HG02981 (cell line): ENCODE measurements at regions not wholly inside any gene's neighbourhood (a gene's known extent, or its start where the extent isn't known, plus 50 kb on each side); places are given as distances from the start of the nearest gene placed in this dataset.
"Not testable (repeated sequence)": the region's sequence is repeated elsewhere in the genome, so short reads cannot be mapped to it uniquely, and the experiment has no call there.

Experiments used
- ATAC-seq: cut with Tn5 transposase; IDR thresholded peaks from one replicate; pipeline ENCODE4 v1.9.1; 2021; ENCODE audit warnings: mild to moderate bottlenecking, moderate library complexity; ENCODE audit not compliant: unreplicated experiment

DNA sequence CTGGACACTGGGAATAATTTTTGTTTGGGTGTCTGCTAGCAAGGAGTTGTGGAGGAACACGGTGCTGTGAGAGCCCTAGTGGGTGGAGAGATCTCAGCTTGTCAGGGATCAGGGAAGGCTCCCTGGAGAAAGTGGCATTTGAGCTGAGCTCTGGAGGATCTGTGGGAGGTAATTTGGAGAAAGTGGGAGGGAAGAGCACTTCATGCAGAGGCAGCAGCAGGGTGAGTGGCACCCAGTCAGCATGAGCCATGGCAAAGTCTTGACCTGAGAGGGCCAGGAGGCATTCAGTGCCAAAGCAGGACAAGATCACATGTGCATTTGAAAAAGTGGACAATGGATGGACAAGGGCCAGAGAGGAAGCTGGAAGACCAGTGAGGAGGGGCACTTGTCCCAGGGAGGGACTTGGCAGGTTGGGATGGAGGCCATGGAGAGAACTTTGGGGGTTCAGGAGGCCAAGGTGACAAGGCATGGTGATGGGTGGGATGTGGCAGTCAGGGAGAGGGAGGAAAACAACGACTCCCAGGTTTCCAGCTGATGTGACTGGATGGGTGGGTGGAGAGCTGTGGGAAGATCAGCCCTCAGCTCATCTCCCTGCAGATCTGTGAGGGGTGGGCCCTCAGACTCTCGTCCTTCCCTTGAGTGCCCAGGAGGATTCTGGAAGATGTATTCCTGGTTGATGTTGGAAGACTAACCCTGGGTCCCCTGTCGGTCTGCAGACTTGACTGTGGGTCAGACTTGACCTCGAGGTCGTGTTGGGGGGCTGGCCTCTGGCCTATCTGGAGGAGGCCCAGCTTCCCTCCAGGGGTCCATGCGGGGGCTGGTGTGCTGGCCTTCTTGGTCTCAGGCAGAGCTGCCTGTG lies 68.9 kb upstream of the PITX1 start:
- no peak for ATAC-seq

DNA sequence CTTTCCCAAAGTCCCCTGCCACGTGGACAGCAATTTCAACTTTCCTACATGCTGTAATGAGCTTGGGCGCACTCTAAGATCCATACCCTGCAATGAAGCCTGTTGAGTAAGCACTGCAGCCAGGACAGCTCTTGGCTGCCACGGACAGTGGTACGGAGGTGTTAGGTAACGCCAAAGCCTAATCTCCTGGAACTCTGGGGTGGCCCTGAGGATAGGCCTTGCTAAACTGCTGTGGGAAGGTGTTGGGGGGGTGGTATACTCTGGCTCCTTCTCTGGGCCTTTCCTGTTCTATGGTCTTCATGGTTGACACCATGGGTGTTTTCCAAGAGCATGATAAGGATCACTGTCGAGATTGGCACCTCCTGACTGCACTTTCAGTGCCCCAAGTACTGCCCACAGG lies 66.4 kb upstream of the PITX1 start:
- ATAC-seq = no peak

DNA sequence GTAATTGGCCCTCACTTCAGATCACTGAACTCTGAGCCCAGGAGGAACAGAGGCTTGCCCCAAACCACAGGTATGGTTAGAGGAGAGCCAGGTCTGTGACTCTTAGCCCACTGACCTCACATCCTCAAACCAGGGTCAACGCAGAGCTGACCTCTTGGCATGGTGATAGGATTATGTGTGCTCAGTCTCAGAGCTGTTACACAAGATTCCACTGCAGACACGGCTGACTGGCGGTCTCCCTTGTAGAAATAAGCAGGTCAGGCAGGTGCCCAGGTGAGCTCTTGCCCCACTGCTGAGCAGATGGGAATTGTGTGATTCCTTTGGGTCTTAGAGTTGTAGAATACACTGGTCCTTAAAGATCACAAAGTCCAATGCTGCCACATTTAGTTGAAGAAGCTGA lies 66.0 kb upstream of the PITX1 start:
- ATAC-seq = no peak

DNA sequence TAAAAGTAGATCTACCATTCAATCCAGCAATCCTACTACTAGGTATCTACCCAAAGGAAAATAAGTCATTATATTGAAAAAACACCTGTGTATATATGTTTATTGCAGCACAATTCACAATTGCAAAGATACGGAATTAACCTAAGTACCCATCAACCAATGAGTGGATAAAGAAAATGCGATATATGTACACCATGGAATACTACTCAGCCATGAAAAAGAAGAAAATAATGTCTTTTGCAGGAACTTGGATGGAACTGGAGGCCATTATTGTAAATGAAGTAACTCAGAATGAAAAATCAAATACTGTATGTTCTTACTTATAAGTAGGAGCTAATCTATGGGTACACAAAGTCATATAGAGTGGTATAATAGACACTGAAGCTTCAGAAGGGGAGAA lies 63.4 kb upstream of the PITX1 start:
- ATAC-seq = no peak

DNA sequence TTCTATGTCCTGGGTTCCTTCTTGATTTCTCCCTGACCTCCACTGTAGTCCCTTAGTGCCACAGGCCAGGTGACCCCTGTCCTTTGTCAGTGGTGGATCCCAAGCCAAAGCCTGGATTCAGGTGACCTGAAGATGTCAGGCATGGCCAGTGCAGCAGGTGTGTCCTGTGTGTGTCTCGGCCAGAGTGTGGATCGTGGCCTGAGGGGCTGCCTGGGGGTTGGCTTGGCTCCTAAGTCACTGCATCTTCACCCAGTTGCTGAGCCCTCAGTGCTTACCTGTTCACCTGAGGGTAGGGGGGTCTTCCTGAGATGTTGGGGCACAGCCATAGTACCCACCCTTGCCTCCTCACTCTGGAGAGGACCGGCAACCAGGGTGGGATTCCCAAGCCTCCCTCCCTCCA lies 61.8 kb upstream of the PITX1 start:
- ATAC-seq = no peak

DNA sequence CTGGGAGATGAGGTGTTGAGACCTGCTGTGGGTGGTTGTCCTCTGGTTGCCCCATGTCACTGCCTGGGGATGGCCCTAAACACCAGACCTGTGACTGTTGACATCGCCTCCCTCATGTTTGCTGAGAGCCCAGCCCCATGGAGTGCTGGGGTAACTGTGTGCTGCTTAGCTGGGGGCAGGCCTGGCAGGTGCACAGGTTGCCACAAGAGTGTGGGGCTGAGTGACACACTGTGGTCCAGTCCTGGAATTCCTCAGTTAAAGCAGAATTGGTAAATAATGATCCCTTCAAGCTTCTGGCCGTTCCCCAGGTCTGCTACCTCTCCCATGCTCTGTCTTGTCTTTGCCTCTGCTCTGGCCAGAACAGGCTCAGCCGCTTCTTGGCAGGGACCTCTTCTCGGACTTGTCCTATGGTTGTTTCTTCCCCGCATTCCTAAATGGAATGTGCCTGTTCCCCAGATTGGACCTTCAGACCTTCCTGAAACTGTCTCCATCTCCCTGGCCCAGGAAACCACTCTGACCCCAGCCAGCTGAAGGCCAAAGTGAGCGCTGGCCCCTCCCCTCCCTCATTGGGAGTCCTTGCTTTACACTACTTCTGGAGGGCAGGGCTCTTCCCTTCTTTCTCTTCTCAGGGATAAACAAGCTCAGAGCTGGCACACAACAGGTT lies 61.2 kb upstream of the PITX1 start:
- ATAC-seq = no peak

DNA sequence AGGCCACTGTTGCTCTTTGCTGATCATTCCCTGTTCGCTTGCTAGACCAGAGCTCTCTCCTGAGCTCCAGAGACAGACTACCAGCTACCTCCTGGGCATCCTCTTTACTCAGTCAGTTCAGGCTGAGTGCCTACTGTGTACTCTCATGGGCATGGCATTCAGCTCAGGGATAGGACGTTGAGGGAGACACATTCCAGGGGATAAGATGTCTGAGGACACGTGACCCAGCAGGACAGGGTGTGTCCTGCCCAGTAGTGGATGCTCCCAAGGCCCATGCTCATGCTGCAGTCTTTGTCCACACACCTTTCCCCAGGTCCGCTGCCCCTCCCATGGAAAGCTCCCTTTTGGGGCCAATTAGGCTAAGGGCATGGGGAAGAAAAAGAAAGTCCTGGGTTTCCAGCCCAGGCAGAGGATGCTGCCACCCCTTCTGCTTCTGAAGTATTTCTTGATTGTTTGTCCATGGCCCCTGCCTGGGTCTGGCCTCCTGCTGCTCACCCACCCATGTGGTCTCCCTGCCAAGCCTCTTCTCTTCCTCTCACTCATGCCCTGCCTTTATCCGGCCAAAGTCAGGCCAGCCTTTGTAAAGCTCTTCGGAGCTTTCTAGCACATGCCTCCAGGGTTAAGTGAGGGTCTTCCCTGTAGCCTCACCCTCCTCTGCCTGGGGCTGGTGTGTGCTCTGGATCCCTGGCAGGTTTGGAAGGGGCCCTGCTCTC lies 60.5 kb upstream of the PITX1 start:
- ATAC-seq = no peak

DNA sequence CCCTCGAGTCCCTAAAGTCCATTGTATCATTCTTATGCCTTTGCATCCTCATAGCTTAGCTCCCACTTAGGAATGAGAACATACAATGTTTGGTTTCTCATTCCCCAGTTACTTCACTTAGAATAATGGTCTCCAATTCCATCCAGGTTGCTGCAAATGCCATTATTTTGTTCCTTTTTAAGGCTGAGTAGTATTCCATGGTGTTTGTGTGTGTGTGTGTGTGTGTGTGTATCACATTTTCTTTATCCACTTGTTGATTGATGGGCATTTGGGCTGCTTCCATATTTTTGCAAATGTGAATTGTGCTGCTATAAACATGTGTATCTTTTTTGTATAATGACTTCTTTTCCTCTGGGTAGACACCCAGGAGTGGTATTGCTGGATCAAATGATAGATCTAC lies 59.5 kb upstream of the PITX1 start:
- not testable (repeated sequence) for ATAC-seq

DNA sequence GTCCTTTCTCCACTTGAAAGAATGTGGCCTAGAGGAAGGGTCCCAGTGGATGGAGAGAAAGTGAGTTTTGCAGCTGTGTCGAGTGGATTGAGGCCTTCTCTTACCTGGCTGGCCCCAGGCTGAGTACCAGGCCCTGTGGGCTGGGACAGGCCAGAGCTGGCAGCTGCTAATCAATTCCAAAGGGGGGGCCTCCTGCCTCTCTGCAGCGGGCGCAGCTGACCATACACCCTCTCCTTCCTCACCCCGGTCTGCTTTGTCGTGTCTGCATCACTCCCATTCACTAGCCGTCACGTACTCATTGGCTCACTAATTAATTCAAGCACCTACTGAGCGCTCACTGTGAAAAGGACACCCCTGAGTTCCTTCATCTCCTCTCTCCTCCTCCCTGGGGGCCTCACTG lies 58.4 kb upstream of the PITX1 start:
- no peak for ATAC-seq

DNA sequence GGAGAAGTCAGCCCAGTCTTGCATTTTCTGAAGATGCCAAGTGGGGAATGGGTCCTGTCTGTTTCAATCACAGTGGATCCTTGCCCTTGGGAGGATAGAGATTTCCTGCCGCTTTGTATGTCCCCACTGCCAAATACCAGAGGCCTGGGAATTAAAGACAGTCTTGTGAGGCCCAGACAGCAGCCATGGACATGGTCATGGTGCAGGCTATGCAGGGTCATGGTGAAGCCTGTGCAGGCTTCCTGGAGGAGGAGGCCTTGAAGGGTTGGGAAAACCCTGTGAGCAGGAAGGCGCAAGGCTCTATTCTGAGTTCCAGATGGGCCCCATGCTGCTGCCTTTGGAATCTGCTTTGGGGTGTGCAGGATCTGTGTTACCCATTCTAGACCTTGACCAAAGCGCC lies 57.3 kb upstream of the PITX1 start:
- ATAC-seq = no peak

DNA sequence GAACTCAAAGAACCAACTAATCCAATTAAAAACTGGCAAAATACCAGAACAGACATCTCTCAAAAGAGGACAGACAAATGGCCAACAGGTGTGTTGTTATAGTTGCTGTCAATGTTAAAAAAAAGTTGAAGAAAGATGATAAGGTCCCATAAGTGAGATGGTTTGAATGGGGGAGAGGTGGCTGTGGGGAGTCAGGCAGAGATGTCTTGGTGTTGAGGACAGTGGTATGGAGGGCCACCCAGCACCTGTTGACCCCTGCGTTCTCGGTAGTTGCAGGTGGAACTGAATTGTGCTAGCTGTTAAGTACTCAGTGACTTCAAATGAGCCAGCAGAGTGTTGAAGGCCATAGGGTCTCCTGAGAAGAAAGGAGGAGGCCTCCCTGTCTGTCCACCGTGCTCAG lies 55.9 kb upstream of the PITX1 start:
- ATAC-seq = no peak

DNA sequence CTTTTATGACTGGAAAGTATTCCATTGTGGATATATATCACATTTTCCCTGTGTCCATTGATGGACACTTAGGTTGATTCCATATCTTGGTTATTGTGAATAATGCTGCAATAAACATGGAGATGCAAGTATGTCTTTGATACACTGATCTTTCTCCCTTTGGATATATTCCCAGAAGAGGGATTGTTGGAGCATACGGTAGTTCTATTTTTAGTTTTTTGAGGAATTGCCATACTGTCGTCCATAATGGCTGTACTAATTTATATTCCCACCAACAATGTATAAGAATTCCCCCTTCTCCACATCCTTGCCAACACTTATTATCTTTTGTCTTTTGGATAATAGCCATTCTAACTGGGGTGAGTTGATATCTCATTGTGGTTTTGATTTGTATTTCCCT lies 54.9 kb upstream of the PITX1 start:
- ATAC-seq = no peak

DNA sequence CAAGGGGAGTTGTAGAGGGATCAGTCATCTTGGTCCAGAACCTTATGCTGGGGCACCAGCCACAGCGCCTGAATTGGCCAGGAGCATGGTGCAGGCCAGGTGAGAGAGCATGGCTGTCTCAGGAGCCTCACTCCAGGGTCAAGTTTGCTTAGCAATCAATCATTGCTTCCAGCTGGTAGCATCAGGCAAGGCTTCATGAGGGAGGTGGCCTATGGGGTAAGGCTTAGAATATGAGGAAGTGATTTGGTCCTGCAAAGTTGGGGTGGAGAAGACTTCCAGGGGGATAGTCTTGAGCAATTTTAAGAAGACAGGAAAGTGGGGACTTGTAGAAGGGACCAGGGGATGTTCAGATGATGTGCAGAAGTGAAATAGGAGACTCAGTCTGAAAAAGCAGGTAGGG lies 53.9 kb upstream of the PITX1 start:
- no peak for ATAC-seq

DNA sequence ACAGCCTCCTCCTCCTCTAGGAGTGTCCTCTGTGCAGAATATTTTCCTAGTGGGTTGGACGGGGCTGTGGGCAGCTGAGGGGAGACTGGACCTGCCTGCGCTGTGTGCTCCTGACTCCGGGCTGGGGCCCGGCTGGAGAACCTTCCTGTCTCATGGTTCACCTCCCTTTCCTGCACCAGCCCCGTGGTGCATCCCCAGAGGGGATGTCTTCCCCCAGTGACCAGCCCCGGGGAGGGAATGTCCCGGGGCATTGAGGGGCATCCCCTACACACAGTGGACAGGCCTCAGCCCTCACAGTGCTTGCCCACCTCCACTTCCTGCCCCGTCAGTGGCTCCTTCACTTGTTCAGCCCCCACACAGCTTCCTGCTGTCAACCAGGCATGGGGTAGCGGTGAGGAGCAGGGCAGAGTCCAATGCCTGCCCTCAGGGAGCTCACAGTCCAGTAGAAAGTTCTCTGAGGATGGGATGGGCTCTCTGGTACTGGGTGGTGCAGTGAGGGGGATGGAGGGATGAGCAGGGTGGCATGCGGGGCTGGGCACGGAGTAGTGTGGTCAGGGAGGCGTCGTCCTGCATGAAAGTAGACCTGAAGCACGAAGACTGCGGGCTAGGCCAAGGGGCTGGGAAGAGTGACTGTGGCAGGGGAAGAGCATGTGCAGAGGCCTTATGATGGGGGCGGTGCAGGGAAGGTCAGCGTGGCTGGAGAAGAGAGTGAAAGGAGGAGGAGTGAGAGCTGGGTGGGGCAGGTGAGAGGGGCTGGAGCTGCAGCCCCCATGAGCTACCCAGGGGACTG lies 52.1 kb upstream of the PITX1 start:
- no peak for ATAC-seq

DNA sequence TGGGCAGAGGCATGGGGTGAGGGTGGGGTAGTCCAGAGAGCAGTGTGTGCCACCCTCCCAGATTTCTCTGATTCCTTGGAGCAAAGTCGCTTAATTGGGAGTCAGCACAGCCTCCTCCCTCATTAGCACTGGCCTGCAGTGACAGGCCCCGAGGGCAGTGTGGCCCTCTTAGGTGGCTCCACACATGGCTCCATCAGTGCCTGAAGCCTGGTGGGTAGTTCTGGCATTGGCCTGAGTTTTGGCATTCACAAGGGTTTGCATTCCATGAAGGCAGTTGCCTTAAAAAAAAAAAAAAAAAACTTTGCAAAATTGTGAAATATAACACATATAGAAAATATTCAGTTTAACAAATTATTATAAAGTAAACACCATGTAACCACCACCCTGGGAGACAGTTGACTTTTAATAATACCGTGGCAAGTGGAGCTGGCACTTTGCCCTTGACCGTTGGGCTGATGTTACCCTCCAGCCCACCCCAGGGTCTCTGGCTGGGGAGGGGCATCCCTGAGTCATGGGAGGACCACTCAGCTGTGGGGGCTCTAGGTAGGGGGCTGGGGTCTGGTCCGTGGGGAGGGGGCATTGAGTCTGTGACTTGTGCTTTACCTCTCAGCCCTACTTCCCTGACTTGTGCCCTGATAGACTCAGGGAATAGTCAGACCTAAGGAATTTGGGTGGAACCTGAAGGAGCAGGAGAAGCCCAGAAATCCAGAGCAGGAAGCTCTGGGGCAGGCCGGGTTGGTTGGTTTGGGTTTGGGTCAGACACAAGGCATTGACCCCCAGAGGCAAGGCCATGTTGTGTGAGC lies 51.3 kb upstream of the PITX1 start:
- no peak for ATAC-seq
